Heart left ventricle (tissue), 16 donors: ENCODE measurements at regions not wholly inside any gene's neighbourhood (a gene's known extent, or its start where the extent isn't known, plus 50 kb on each side); places are given as distances from the start of the nearest gene placed in this dataset.

Source experiments
- ATAC-seq, 4 donors: fragments of 200-7000 bp; cut with Tn5 transposase; one replicate each; pipeline ENCODE4 v1.9.1; 2020 to 2022; ENCODE audit warnings: moderate library complexity in 4 of 4, mild to moderate bottlenecking in 3 of 4, moderate number of reproducible peaks in 1 of 4
- DNase-seq, 5 donors: peaks; one replicate each; pipeline ENCODE4 v3.0.0-alpha.2; 2020
- H3K27ac ChIP-seq, 12 donors: fragments of 200-600 bp; sonication (generic) in 4 of 12; one replicate each; pipeline versions ENCODE4 v1.5.0 to v1.8.0; 2016 to 2022; ENCODE audit warnings: mild to moderate bottlenecking in 2 of 12
- H3K27me3 ChIP-seq, 9 donors: fragments of 200-600 bp; sonication (generic) in 2 of 9; one replicate each; pipeline versions ENCODE4 v1.5.1 to v1.8.0; 2016 to 2022; ENCODE audit warnings: mild to moderate bottlenecking in 3 of 9
- H3K36me3 ChIP-seq, 9 donors: fragments of 200-600 bp; sonication (generic) in 2 of 9; one replicate each; pipeline versions ENCODE4 v1.5.0 to v1.8.0; 2018 to 2022; ENCODE audit warnings: mild to moderate bottlenecking in 2 of 9
- H3K4me1 ChIP-seq, 12 donors: fragments of 200-600 bp; sonication (generic) in 4 of 12; one replicate each; pipeline versions ENCODE4 v1.5.0 to v1.8.0; 2016 to 2022; ENCODE audit warnings: mild to moderate bottlenecking in 3 of 12
- H3K4me3 ChIP-seq, 12 donors: fragments of 200-600 bp; sonication (generic) in 4 of 12; one replicate each; pipeline versions ENCODE4 v1.5.0 to v1.8.0; 2017 to 2022; ENCODE audit warnings: mild to moderate bottlenecking in 9 of 12, moderate library complexity in 4 of 12
- H3K9me3 ChIP-seq, 12 donors: fragments of 200-600 bp; sonication (generic) in 4 of 12; one replicate each; pipeline versions ENCODE4 v1.5.0 to v1.8.0; 2016 to 2022; ENCODE audit warnings: mild to moderate bottlenecking in 1 of 12
- CTCF ChIP-seq, 12 donors: fragments of 200-600 bp; sonication (generic) in 4 of 12; IDR thresholded peaks; one replicate each; pipeline versions ENCODE4 v1.5.0 to v1.8.0; 2018 to 2022; ENCODE audit warnings: antibody characterized with exemption in 12 of 12, mild to moderate bottlenecking in 5 of 12
- POLR2A ChIP-seq, 2 donors: fragments of 450-650 bp; IDR thresholded peaks; one replicate each; pipeline ENCODE4 v1.6.1; 2017; ENCODE audit warnings: antibody characterized with exemption in 2 of 2, mild to moderate bottlenecking in 2 of 2, moderate library complexity in 2 of 2
- WGBS, 4 donors: extraction: QIAGEN DNeasy Blood & Tissue Kit in 2 of 4; methylation state at CpG; one replicate each; pipeline versions ENCODE4 v1.1.5 to v1.1.7; 2013 to 2018; 5-methylcytosine and 5-hydroxymethylcytosine counted together
- intact Hi-C, 10 donors: fragments of 100-400 bp; cut with DNase I; formaldehyde crosslinking; loops; one replicate each; pipeline versions ENCODE4 v1.11.1 to v1.14.2; 2022
- donor health status: ischemic (EF 13 %, LVEDD 7.1; RV severe dilation, severe dysfunction).
- donor health status: healthy with polysubstance abuse.
- donor health status: DM: no; HTN: yes; CAD: no.
- donor health status: DM: no; HTN: no; CAD: no.
- donor health status: ischemic (EF 25% LVEDD 6.9; RV normal size, moderate dysfunction).
- donor health status: ischemic (EF 25% LVEDD 5.7; RV mildly dilated, moderate dysfunction).
- donor health status: healthy.
- donor health status: DM: yes; HTN: yes; CAD: no.
- donor health status: ischemic (EF 35%, LVEDD 5.7; RV mildly dilated, moderate dysfunction).
- donor health status: nonischemic (EF 11% LVEDD 7.7; RV severe dilation, severe dysfunction).
- donor health status: DM: yes; HTN: yes; CAD: no.
- donor health status: PGD.
- donor health status: ischemic (EF 29% LVEDD 5.4; RV normal size, mild dysfunction).
- donor health status: nonischemic (EF 23%, LVEDD 6.1; RV moderate dilation, normal function).

- peaks cover 0 to 11% (median 0%) of the 10 kb centered on the region in 12 donors for H3K4me1 ChIP-seq
- ATAC-seq (no peak), DNase-seq (no peak)
- no peaks in the 10 kb centered on the region for H3K9me3 ChIP-seq
- H3K36me3 ChIP-seq, result no peaks in the 10 kb centered on the region
- no peaks in the 10 kb centered on the region for H3K27me3 ChIP-seq
- H3K27ac ChIP-seq, result no peak overlapping the region
- WGBS, 4 donors, result 82 to 90% (median 87%) methylated on average over 1 of the region's 1 CpG
- H3K4me3 ChIP-seq, result no peak overlapping the region
- no peak for TF ChIP-seq POLR2A (IDR thresholded peaks at IDR 0.05)
- no peak for TF ChIP-seq CTCF (IDR thresholded peaks at IDR 0.05)
- intact Hi-C loops, result loop anchor here in 1 of 10 donors (10.0 kb wide), 1 partner anchor 108 kb away; no protein-coding TSS in a partner anchor
These were observed 125.8 kb upstream of the STT3B start for GRCh38 chr3:31406896-31407295.

GRCh38 chr3:31407665-31408064 lies 125.1 kb upstream of the STT3B start:
- ATAC-seq (no peak), DNase-seq (no peak)
- TF ChIP-seq POLR2A (IDR thresholded peaks at IDR 0.05) (no peak), CTCF (IDR thresholded peaks at IDR 0.05) (no peak)
- no peak overlapping the region for H3K4me3 ChIP-seq
- H3K4me1 ChIP-seq, result peaks cover 0 to 11% (median 0%) of the 10 kb centered on the region in 12 donors
- no peaks in the 10 kb centered on the region for H3K9me3 ChIP-seq
- intact Hi-C loops, result loop anchor here in 1 of 10 donors (10.0 kb wide), 1 partner anchor 107 kb away; no protein-coding TSS in a partner anchor
- H3K27ac ChIP-seq, result no peak overlapping the region
- no peaks in the 10 kb centered on the region for H3K36me3 ChIP-seq
- no peaks in the 10 kb centered on the region for H3K27me3 ChIP-seq
- 77 to 84% (median 79%) methylated on average over 4 of the region's 4 CpGs for WGBS, 4 donors

- TF ChIP-seq CTCF (IDR thresholded peaks at IDR 0.05) (no peak), POLR2A (IDR thresholded peaks at IDR 0.05) (no peak)
- Histone ChIP-seq H3K36me3 (no peaks in the 10 kb centered on the region), H3K4me3 (no peak overlapping the region), H3K4me1 (peaks cover 0 to 11% (median 0%) of the 10 kb centered on the region in 12 donors), H3K9me3 (no peaks in the 10 kb centered on the region), H3K27ac (no peak overlapping the region), H3K27me3 (no peaks in the 10 kb centered on the region)
- intact Hi-C loops, result loop anchor here in 1 of 10 donors (10.0 kb wide), 1 partner anchor 106 kb away; no protein-coding TSS in a partner anchor
- DNase-seq (no peak), ATAC-seq (no peak)
- 93 to 99% (median 94%) methylated on average over 3 of the region's 3 CpGs for WGBS, 4 donors
These were observed 124.0 kb upstream of the STT3B start for GRCh38 chr3:31408720-31409119.

GRCh38 chr3:31409389-31409788 lies 123.3 kb upstream of the STT3B start:
- Histone ChIP-seq H3K9me3 (no peaks in the 10 kb centered on the region), H3K27me3 (no peaks in the 10 kb centered on the region), H3K27ac (no peak overlapping the region), H3K36me3 (no peaks in the 10 kb centered on the region), H3K4me3 (no peak overlapping the region), H3K4me1 (peaks cover 0 to 11% (median 0%) of the 10 kb centered on the region in 12 donors)
- ATAC-seq, result no peak
- intact Hi-C loops, result loop anchor here in 1 of 10 donors (10.0 kb wide), 1 partner anchor 105 kb away; no protein-coding TSS in a partner anchor
- no peak for TF ChIP-seq POLR2A (IDR thresholded peaks at IDR 0.05)
- no peak for TF ChIP-seq CTCF (IDR thresholded peaks at IDR 0.05)
- no peak for DNase-seq
- 88 to 94% (median 93%) methylated on average over 4 of the region's 4 CpGs for WGBS, 4 donors
